ENCODE measurements at regions not wholly inside any gene's neighbourhood (a gene's known extent, or its start where the extent isn't known, plus 50 kb on each side); places are given as distances from the start of the nearest gene placed in this dataset.
"Not testable (repeated sequence)": the region's sequence is repeated elsewhere in the genome, so short reads cannot be mapped to it uniquely, and the experiment has no call there.

DNA sequence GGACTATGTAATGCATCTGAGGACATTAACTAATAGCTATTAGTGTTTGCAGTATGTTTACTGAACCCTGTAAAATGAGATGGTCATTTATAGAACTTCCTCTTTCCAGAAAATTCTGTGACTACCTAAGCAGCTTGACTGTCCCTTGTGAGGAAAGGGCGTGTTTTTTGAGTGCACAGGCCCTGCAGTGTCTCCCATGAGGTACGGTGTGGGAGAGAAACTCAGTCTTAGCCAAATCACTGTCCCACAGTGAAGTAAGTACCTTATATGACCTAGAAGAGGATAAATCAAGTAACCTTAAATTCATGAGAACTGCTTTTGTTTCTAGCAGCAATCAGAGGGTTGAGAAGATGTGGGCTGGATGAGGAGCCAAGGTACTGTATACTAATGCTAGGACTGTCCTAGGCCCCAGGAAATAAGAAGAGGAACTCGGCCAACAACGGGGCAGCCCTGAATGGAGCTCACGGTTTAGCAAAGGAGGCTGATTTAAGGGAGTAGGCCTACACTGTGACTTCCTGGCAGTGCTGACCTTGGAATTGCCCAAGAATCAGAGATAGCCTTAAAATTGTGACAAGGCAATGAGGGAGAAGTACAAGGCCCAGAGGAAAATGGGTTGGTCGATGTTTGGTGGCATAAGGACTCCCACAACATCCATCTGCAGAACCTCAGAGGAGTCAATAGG is 103.5 kb upstream of the CTAGE1 start:
- no peaks in the 10 kb centered on the region for H3K4me1 ChIP-seq (ENCODE audit: control insufficient read depth, insufficient read depth, low read length, unreplicated experiment)
- no peaks in the 10 kb centered on the region for H3K27me3 ChIP-seq (ENCODE audit: insufficient read depth, low read length)
- no peaks in the 10 kb centered on the region for H3K79me2 ChIP-seq (ENCODE audit: control insufficient read depth, insufficient read depth, low read length, unreplicated experiment)
- no peak overlapping the region for H3K27ac ChIP-seq (ENCODE audit: low read depth, low read length)
- H3K4me3 ChIP-seq (ENCODE audit: low read depth, low read length): no peak overlapping the region
- no peak overlapping the region for H2AFZ ChIP-seq (ENCODE audit: low read length, unreplicated experiment)
- no peaks in the 10 kb centered on the region for H3K36me3 ChIP-seq (ENCODE audit: insufficient read depth, low read length)

DNA sequence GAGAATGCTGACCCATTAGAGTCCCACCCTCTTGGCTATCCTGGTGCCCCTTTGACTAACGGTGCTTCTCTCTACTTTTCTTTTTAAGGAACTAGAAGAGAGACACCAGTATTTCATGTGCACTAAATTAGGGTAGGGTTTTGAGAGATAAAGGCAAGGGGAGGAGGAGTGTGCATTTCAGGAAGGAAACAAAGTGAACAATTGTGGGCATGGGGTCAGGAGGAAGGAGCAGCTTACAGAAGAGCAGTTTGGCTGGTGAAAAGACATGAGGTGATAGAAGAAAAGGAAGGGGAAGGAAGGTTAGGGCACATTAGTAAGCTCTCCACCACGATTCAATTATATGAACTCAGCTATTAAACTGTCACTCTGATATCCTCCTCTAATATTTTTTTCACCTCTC is 105.8 kb upstream of the CTAGE1 start:
- Histone ChIP-seq H3K36me3 (ENCODE audit: insufficient read depth, low read length) (no peaks in the 10 kb centered on the region), H2AFZ (ENCODE audit: low read length, unreplicated experiment) (no peak overlapping the region), H3K4me1 (ENCODE audit: control insufficient read depth, insufficient read depth, low read length, unreplicated experiment) (no peaks in the 10 kb centered on the region), H3K27me3 (ENCODE audit: insufficient read depth, low read length) (no peaks in the 10 kb centered on the region), H3K4me3 (ENCODE audit: low read depth, low read length) (no peak overlapping the region), H3K79me2 (ENCODE audit: control insufficient read depth, insufficient read depth, low read length, unreplicated experiment) (no peaks in the 10 kb centered on the region), H3K27ac (ENCODE audit: low read depth, low read length) (no peak overlapping the region)

DNA sequence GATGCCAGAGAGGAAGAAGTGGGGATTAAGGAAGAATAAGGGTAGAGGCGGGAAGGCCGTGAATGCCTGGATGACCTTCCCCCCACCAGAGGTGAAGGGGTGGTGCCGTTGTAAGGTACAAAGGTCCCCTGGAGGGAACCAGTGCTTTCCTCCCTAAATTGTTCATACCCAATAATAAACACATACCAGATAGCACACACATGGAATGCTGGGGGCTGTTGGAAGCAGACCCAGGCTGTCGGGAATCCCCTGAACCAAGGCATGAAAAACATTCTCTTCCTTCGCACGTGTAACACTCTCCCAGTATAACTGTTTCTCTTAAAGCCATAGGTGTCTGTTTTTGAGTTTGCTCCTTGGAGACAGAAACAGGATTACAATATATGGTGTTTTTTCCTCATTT is 107.1 kb upstream of the CTAGE1 start:
- no peaks in the 10 kb centered on the region for H3K36me3 ChIP-seq (ENCODE audit: insufficient read depth, low read length)
- no peak overlapping the region for H3K4me3 ChIP-seq (ENCODE audit: low read depth, low read length)
- no peak overlapping the region for H3K27ac ChIP-seq (ENCODE audit: low read depth, low read length)
- H3K4me1 ChIP-seq (ENCODE audit: control insufficient read depth, insufficient read depth, low read length, unreplicated experiment): no peaks in the 10 kb centered on the region
- H3K79me2 ChIP-seq (ENCODE audit: control insufficient read depth, insufficient read depth, low read length, unreplicated experiment): no peaks in the 10 kb centered on the region
- H3K27me3 ChIP-seq (ENCODE audit: insufficient read depth, low read length): no peaks in the 10 kb centered on the region
- H2AFZ ChIP-seq (ENCODE audit: low read length, unreplicated experiment): no peak overlapping the region

DNA sequence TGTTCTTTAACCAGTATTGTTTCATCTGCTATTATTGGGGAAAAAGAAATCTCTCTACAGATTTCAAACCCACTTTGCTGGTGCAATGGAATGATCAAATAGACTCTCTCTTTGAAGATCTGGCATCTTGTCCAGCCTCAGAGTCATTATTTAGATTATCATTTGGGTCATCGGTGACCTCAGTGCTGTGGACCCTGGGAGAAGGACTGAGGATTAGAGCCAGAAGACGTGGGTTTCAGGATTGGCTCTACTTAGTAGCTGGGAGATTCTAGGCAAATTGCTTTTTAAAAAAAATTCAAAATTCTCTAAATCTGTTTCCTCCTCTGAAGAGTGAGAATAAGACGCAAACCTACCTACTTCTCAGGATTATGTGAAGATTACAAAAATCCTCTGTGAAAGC is 107.6 kb upstream of the CTAGE1 start:
- Histone ChIP-seq H3K79me2 (ENCODE audit: control insufficient read depth, insufficient read depth, low read length, unreplicated experiment) (no peaks in the 10 kb centered on the region), H3K27me3 (ENCODE audit: insufficient read depth, low read length) (no peaks in the 10 kb centered on the region)

DNA sequence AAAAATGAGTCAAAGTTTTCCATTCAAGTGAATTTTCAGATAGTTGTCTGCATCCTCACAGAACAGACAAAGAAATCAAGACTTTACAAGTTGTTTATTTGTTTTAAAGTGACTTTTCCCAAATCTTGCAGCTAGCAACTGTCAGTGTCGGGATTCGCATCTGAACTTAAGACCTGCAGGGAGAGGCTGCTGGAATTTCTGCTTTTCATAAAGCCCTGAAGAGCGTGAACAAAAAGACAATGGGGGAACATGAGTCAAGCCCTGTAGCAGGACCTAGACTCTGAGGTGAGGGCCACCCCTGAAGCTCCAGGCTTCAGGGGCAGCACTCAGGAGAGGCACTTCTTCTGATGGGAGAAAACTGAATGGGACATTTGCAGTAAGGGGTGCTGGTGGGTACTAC is 108.2 kb upstream of the CTAGE1 start:
- Histone ChIP-seq H3K27me3 (ENCODE audit: insufficient read depth, low read length) (no peaks in the 10 kb centered on the region), H3K27ac (ENCODE audit: low read depth, low read length) (no peak overlapping the region), H3K4me3 (ENCODE audit: low read depth, low read length) (no peak overlapping the region), H3K4me1 (ENCODE audit: control insufficient read depth, insufficient read depth, low read length, unreplicated experiment) (no peaks in the 10 kb centered on the region), H3K79me2 (ENCODE audit: control insufficient read depth, insufficient read depth, low read length, unreplicated experiment) (no peaks in the 10 kb centered on the region), H3K36me3 (ENCODE audit: insufficient read depth, low read length) (no peaks in the 10 kb centered on the region), H2AFZ (ENCODE audit: low read length, unreplicated experiment) (no peak overlapping the region)

More for the DNA sequence above, 107.6 kb upstream of the CTAGE1 start:
- H3K27ac ChIP-seq (ENCODE audit: low read depth, low read length): no peak overlapping the region
- no peaks in the 10 kb centered on the region for H3K36me3 ChIP-seq (ENCODE audit: insufficient read depth, low read length)
- H2AFZ ChIP-seq (ENCODE audit: low read length, unreplicated experiment): no peak overlapping the region
- no peaks in the 10 kb centered on the region for H3K4me1 ChIP-seq (ENCODE audit: control insufficient read depth, insufficient read depth, low read length, unreplicated experiment)
- H3K4me3 ChIP-seq (ENCODE audit: low read depth, low read length): no peak overlapping the region

DNA sequence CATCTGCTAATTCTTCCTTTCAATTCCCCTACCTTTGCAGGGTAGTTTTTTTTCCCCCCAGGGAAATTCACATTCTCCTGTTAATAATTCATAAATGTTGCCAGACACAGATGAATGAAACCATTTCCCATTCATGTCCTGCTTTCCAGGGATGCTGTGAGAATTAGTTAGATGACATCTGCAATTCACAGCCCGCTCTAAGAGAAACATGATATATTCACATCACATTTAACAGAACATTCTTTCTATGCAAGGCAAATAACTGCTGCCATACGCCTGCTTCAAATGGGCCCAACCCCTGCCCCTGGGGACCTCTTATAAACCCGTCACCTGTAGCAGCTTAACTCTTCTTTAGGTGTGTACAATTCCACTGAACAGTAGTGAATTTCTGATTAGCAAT is 110.6 kb upstream of the CTAGE1 start:
- no peak overlapping the region for H2AFZ ChIP-seq (ENCODE audit: low read length, unreplicated experiment)
- no peaks in the 10 kb centered on the region for H3K79me2 ChIP-seq (ENCODE audit: control insufficient read depth, insufficient read depth, low read length, unreplicated experiment)
- H3K4me1 ChIP-seq (ENCODE audit: control insufficient read depth, insufficient read depth, low read length, unreplicated experiment): no peaks in the 10 kb centered on the region
- H3K27me3 ChIP-seq (ENCODE audit: insufficient read depth, low read length): no peaks in the 10 kb centered on the region
- no peaks in the 10 kb centered on the region for H3K36me3 ChIP-seq (ENCODE audit: insufficient read depth, low read length)
- no peak overlapping the region for H3K4me3 ChIP-seq (ENCODE audit: low read depth, low read length)
- no peak overlapping the region for H3K27ac ChIP-seq (ENCODE audit: low read depth, low read length)

DNA sequence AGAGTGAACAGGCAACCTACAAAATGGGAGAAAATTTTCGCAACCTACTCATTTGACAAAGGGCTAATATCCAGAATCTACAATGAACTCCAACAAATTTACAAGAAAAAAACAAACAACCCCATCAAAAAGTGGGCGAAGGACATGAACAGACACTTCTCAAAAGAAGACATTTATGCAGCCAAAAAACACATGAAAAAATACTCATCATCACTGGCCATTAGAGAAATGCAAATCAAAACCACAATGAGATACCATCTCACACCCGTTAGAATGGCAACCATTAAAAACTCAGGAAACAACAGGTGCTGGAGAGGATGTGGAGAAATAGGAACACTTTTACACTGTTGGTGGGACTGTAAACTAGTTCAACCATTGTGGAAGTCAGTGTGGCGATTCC is 117.0 kb upstream of the CTAGE1 start:
- H3K4me1 ChIP-seq (ENCODE audit: control insufficient read depth, insufficient read depth, low read length, unreplicated experiment): peaks cover 14% of the 10 kb centered on the region
- H3K4me3 ChIP-seq (ENCODE audit: low read depth, low read length): not testable (repeated sequence)

DNA sequence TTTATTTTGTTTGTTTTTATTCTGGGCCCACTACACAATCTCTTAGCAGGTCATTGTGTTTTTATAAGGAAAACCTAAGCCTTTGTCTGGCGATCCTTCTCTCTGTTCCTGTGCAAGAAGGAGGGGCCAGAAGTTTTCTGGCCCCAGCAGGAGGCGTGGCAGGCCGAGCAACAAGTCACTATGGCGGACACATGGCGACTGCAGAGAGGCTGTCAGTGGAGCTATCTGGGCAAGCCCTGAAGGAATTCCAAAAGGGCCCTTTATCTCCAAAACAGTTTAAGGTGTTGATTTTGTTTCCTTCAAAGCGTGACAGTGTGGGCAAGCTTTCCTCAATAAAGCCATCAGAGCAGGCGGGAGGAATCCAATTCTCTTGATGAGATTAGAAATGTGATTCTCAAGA is 118.8 kb upstream of the CTAGE1 start:
- Histone ChIP-seq H3K4me1 (ENCODE audit: control insufficient read depth, insufficient read depth, low read length, unreplicated experiment) (peaks cover 14% of the 10 kb centered on the region), H3K36me3 (ENCODE audit: insufficient read depth, low read length) (no peaks in the 10 kb centered on the region), H2AFZ (ENCODE audit: low read length, unreplicated experiment) (no peak overlapping the region), H3K79me2 (ENCODE audit: control insufficient read depth, insufficient read depth, low read length, unreplicated experiment) (no peaks in the 10 kb centered on the region), H3K27ac (ENCODE audit: low read depth, low read length) (no peak overlapping the region), H3K27me3 (ENCODE audit: insufficient read depth, low read length) (no peaks in the 10 kb centered on the region), H3K4me3 (ENCODE audit: low read depth, low read length) (no peak overlapping the region)

More for the DNA sequence above, 117.0 kb upstream of the CTAGE1 start:
- H2AFZ ChIP-seq (ENCODE audit: low read length, unreplicated experiment); H3K79me2 ChIP-seq (ENCODE audit: control insufficient read depth, insufficient read depth, low read length, unreplicated experiment); H3K27me3 ChIP-seq (ENCODE audit: insufficient read depth, low read length); H3K36me3 ChIP-seq (ENCODE audit: insufficient read depth, low read length); H3K27ac ChIP-seq (ENCODE audit: low read depth, low read length): not testable (repeated sequence)

DNA sequence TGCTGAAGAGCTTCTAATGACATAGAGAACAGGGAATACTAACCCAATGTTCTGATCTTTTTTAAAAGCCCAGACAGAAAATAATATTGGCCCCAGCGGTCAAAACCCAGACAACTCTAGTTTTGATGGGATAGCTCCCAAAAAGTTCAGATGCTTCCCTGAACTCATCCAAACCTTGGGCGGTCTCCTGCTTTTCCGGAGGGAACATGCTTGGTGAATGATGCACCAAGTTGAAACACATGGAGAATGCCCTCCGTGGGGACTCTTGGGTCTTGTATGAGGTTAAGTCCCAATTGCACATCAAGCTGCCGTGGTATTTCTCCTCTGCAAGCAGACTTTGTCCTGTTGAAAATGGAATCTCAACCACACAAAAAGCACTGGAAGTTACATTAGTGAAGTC is 120.7 kb upstream of the CTAGE1 start:
- Histone ChIP-seq H3K4me3 (ENCODE audit: low read depth, low read length) (no peak overlapping the region), H3K79me2 (ENCODE audit: control insufficient read depth, insufficient read depth, low read length, unreplicated experiment) (no peaks in the 10 kb centered on the region), H3K36me3 (ENCODE audit: insufficient read depth, low read length) (no peaks in the 10 kb centered on the region), H3K27ac (ENCODE audit: low read depth, low read length) (no peak overlapping the region), H3K4me1 (ENCODE audit: control insufficient read depth, insufficient read depth, low read length, unreplicated experiment) (peaks cover 24% of the 10 kb centered on the region), H3K27me3 (ENCODE audit: insufficient read depth, low read length) (no peaks in the 10 kb centered on the region), H2AFZ (ENCODE audit: low read length, unreplicated experiment) (peak overlapping the region; percentile 30)

DNA sequence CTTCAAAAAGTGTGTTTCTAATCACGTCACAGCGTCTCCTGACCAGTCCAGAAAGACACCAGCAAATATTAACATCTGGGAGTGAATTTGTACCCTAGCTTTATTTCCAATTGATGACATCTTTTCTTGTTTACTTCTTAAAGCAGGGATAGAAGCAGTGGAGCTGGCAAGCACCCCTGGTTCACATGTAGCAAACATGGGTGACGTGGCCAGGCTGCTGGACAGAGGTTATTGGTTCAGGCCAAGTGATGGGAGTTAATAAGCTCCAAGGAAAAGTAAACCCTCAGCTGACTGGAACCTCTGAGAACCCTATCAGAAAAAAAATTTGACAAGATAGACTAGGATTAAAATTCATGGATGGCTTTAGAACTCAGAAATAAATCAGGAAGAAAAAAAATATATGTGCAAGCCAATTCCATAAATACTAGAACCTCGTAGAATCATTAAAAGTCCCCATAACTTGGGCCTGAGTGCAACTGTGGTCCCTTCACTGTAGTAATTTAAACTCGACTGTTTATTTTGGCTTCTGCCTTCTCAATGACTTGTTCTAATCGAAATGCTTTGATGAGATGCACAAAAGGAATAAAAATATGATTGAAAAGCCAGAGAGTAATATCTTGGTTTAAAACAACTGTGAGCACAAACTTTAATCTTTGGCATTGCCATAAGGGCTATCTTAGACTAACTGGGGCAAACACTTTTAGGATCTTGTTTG is 121.5 kb upstream of the CTAGE1 start:
- H3K36me3 ChIP-seq (ENCODE audit: insufficient read depth, low read length): no peaks in the 10 kb centered on the region
- no peaks in the 10 kb centered on the region for H3K79me2 ChIP-seq (ENCODE audit: control insufficient read depth, insufficient read depth, low read length, unreplicated experiment)
- no peak overlapping the region for H3K27ac ChIP-seq (ENCODE audit: low read depth, low read length)
- H3K27me3 ChIP-seq (ENCODE audit: insufficient read depth, low read length): no peaks in the 10 kb centered on the region
- no peak overlapping the region for H2AFZ ChIP-seq (ENCODE audit: low read length, unreplicated experiment)
- no peak overlapping the region for H3K4me3 ChIP-seq (ENCODE audit: low read depth, low read length)
- H3K4me1 ChIP-seq (ENCODE audit: control insufficient read depth, insufficient read depth, low read length, unreplicated experiment): peaks cover 24% of the 10 kb centered on the region

DNA sequence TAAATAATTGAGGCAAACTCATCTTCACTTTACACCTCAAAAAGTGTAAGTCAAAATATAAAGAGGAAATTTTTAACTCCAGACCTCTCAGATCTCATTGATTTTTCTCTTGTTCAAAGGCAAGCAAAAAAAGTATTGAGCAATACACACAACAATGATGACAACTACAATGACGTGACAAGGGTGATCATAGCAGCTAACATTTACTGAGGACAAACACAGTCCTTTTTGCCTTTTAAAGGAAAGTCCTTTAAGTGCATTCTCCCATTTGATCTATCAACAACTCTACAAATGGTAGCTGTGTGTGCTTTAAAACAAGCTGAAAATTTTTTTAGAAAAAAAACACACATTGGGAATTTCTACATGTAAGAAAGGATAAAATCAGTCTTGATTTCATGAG is 123.5 kb upstream of the CTAGE1 start:
- H3K36me3 ChIP-seq (ENCODE audit: insufficient read depth, low read length): no peaks in the 10 kb centered on the region
- no peaks in the 10 kb centered on the region for H3K79me2 ChIP-seq (ENCODE audit: control insufficient read depth, insufficient read depth, low read length, unreplicated experiment)
- peaks cover 24% of the 10 kb centered on the region for H3K4me1 ChIP-seq (ENCODE audit: control insufficient read depth, insufficient read depth, low read length, unreplicated experiment)
- no peak overlapping the region for H2AFZ ChIP-seq (ENCODE audit: low read length, unreplicated experiment)
- no peak overlapping the region for H3K4me3 ChIP-seq (ENCODE audit: low read depth, low read length)
- H3K27me3 ChIP-seq (ENCODE audit: insufficient read depth, low read length): no peaks in the 10 kb centered on the region
- H3K27ac ChIP-seq (ENCODE audit: low read depth, low read length): no peak overlapping the region

Data from ACC112 (cell line).